Epidermal melanocyte (primary cell): ENCODE measurements at regions not wholly inside any gene's neighbourhood (a gene's known extent, or its start where the extent isn't known, plus 50 kb on each side); places are given as distances from the start of the nearest gene placed in this dataset.
"Not testable (repeated sequence)": the region's sequence is repeated elsewhere in the genome, so short reads cannot be mapped to it uniquely, and the experiment has no call there.

Experiments
- DNase-seq: peaks from one replicate; pipeline ENCODE4 v3.0.0; 2011; ENCODE audit warnings: low spot score; ENCODE audit not compliant: insufficient read length

DNA sequence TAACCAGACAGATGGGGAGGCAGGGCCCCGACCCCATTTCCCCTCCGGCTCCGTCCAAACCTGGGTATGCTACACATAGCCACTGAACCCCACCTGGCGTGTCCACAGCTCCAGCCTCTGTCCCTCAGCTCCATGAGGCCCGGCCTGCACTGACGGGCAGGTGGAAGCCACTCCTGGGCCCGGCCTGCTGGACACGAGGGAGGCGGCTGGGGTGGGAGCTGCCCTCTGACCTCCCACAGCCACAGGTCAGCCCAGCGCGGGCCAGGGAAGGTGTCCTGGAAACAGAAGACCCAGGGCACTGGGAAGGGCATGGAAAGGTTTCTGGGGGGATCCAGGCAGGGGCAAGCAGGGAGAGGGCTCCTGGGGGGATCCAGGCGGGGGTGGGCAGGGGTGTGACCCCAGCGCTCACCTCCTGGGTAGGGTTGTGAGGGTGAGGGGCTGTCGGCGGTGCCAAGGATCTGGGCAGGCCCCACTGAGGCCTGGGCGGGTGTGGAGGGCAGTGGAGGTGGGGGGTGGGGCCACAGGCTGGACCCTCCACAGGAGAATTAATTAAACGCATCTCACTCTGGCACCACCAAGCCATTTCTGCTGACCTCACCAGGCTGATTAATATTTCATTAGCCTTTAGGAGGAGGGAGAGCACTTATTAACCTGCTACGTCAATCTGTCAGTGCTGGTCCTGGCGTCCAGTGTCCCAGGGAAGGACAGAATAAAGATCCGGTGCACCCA, 108.9 kb downstream of the UNCX start:
- DNase-seq, result no peak

DNA sequence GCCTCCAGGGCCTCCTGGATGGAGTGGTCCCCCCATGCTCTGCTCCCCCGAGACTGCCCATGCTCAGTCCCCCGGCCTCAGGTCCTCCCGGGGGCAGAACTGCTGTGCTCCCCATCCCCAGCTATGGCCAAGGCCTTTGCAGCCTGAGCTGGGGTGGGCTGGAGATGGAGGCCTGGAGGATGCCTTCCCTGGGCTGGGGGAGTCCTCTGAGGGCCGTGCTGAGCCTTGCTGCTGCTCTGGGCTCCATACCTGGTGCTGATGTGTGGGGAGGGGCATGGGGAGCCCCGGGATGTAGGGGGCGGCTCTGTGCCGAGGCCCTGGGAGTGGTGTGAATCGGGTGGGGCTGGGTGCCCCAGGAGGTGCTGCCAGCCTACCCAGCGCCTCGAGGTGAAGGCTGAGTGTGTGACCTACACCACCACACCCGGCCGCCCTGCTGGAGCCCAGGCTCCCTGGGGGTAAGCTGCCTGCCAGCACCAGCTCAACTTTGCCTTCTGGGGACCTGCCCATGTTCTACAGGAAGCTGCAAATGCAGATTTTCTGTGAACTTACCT, 109.5 kb downstream of the UNCX start:
- DNase-seq, result no peak

DNA sequence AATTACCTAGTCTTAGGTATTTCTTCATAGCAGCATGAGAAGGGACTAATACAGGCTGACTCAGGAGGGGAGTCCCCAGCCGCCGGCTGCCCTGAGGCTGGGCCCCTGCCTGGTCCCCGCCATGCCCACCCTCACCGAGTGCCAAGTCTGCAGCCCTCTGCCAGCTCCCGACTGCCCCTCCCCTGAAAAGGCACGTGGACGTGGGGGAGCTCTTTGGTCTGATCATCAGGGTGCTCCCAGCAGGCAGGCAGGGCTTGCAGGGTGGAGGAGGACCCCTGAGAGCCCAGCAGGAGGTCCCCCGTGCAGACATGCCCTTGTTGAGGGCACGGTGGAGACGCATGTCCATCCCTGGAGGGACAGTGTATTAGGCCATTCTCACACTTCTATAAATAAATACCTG, 110.9 kb downstream of the UNCX start:
- no peak for DNase-seq

DNA sequence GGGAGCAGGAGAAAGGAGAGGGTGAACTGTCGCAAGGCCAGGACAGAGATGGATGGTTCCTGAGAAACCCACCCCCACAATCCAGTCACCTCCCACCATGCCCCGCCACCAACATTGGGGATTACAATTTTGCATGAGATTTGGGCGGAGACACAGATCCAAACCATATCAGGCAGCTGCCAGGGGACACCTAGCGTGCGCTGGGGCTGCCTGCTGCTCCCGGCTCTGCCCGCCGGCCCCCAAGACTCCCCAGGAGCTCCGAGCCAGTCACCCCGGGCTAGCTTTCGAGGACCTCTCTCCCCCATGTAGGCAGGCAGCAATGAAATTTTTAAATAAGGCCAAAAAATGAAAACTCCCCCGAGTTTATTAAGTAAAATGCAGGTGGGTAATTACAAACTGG, 111.7 kb downstream of the UNCX start:
- no peak for DNase-seq

DNA sequence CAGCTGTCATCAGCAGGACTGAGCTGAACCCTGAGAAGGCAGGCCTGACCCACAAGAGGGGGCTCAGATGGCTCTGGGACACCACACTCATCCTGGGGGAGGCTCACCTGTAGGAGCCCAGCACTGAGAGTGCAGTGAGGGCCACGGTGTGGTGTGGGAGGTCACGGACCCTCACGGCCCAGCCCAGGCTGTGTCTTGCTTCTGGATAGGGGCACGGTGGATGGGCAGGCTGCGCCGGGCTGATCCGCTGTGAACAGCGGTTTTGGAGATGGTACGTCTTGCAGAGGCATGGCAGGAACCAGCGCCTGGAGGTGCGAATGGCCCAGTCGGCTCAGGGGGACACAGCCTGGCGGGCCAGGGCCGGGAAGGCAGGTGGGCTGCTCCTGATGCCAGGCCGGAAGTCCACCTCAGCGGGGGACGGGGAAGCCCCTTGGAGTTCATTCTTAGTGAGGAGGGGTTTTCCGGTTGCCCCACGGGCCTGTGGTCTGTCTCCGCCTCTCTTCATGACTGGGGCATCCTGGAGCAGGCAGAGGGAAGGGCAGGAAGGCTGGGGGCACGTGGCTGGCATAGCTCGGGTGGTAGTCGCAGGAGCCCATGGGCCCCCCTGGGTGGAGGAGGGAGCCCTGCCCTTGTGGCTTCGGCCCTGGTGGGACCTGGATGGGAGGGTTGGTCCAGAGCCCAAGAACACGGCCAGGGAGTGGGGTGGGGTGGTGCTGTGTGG, 112.5 kb downstream of the UNCX start:
- DNase-seq, result no peak

DNA sequence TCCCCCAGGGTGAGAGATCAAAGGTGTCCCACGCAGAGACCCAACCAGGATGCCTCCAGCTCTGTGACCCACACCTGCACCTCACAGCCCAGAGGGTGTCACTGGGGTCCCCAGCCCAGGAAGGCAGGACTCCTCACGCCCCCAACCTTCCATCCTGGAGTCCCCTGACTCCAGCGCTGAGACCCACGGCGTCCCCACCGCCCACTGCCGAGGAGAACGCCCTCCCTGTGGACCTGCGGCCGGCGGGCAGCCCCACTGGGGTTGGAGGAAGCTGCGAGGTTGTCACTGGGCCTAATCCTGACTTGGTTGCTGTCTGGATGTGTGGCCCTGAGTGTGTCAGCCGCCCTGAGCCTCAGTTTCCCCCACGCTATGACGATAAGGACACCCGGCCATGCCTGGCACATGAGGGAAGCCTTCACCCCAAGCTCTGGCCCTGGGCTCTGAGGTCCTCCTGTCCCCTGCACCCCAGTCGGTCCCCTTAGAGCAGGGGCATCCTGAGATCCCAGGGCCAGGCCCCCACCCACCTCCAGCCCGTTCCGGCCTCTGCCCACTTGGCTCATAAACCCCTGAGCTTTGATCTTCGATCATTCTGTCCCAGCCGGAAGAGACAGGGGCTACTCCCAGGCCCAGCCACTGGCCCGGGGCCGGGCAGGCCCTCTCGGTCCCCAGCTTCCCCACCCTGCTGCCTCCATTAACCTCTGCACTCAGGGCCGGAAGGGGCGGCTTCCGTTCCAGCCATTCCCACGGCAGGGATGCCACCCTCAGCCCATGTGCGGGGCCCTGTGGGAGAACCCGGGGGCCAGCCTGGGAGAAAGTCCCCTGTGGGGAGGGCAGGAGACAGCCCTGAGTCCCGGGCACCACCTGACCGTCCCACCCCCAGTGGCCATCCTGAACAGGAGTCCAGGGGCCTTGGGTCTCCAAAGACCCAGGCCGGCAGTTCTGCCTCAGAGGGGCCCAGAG, 113.2 kb downstream of the MICALL2 start:
- no peak for DNase-seq

DNA sequence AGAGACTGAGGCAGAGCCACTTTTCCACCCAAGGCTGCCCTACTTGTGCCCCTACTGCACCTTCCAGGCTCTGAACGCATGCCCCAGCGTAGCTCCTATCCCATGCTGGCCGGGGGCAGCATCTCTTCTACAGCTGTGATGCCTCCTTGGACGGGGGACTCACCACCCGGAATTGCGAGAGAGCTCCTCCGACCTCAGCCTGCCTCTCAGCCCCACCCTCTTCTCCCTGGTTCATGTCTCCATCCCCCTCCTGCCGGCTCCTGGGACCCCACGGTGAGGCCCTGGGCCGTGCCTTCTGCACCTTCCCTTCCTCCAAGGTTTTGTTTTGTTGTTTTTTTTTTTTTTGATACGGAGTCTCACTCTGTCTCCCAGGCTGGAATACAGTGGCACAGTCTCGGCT, 112.4 kb downstream of the MICALL2 start:
- no peak for DNase-seq

DNA sequence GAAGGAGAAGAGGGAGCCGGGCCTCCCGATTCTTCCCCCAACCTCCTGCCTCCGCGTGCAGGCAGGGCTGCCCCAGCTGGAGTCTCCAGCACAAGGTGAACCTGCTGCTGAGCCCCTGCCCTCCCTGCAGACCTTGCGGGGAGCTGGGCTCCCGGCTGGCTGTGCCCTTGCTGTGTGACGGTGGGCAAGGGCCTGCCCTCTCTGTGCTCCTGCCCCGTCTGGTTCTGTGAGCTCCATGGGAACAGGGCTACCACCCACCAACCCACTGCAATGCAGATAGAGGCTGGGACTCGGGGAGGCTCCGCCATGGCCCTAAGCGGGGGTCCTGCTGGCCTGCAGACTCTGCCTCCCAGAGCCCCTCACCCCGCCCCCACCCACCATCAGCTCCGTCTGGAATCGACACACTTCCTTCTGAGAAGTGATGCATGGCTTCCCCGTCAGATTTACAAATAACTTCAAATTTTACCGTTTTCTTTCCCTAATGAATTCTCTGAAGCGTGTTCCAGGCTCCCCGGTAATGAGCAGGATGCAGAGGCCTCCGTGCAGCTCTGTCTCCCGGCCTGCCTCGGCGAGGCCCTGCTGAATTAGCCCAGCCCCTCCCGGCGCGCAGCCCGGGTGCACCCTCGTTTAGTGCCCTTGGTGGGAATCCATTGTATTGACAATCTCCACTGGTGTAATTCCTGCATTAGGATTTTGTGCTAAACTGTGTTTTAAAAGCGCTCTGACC, 111.0 kb downstream of the MICALL2 start:
- no peak for DNase-seq

DNA sequence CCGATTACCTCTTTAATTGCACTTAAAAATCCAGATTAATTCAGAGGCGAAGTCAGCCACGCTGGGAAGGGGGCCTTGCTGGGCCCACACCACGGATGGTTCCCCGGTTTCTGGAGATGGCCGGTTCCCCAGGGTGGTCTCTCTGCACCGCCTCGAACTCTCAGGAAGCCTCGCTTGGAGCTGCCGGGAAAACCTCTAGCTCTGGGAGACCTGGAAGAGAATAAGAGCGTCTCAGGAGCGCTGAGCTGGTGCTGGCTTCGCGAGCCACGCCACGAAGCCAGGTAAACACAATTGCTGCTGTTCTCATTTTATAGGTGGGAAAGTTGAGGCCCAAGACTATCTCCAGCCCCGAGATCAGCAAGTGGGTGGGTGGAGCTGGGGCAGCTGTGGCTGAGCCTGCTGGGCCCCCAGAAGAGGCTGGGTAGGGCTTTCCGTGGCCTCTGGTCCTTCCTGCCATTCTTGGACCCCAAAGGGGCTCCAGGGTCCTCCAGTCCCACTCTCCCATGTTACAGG, 110.4 kb downstream of the MICALL2 start:
- no peak for DNase-seq

DNA sequence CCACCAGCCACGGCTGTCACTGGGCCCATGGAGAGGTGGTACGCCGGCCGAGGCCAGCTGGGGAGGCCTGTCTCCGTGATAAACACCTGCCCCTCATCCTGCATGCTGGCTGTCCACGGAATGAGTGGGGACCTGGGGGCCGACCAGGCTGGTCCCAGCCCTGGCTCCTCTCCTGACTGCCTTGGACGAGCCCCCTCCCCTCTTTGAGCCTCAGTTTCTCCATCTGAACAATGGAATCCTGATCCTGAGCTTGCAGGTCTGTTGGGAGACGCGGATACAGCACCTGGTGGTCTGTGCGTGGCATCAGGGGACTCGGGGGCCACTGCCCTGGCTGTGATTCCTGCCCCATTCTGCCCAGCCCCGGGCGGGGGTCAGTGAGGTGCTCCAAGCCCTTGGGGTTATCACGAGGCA, 109.9 kb downstream of the MICALL2 start:
- no peak for DNase-seq

DNA sequence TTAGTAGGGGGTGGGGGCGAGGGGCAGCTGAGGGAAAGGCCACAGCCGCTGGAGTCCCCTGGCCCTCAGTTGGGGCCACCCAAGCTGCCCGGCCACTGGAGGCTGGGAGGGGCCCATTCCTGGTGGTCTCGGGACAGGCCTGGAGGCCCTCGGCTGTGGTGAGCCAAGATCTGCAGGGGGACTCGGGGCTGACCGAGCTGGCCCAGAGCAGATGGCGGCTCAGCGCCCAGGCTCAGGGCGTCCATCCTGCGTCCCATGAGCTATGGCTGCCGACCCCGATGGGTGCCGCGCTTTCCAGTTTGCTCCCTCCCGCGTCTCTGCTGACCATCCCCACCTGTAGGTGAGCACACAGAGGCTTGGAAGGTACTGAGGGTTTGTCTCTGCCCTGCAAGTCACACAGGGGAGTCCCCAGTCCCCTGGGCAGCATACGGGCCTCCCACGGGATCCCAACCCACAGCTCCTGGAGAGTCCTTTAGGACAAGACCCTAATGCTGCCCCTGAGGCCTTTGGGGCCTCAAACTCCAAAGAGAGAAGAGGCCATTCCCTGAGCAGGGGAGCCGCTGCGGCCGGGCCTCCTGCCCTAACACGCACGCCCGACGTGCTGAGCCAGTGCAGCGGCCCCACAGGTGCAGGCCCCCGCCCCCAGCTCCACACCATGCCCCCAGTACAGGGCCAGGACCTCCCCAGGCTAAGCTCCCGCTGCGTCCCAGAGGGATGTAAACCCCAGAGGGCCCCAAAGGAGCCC, 107.2 kb downstream of the MICALL2 start:
- DNase-seq, result no peak

DNA sequence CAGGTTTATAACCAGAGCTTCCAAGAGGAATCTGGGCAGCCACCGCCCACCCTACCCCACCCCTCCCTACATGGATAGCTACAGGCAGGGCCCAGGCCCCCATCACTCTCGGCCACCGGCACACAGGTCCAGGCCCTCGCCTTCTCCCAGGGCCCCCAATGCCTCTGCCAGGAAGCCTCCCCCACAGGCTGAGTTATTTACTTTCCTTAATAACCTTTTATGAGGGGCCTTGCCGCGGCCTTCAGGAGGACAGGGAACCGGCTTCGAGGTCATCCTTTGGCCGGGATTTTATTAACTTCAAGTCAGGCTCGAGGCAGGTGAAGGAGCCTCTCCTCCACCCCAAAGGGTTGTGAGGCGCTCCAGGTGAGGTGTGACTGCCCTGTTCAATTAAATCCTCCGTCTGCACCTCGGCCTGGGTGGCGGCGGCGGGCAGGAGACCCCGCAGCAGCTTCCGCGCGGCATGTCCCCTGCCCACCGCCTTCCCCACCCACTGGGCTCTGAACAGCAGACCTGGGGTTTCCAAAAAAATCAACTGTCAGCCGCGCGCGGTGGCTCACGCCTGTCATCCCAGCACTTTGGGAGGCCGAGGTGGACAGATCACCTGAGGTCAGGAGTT, 106.5 kb downstream of the MICALL2 start:
- DNase-seq, result no peak

DNA sequence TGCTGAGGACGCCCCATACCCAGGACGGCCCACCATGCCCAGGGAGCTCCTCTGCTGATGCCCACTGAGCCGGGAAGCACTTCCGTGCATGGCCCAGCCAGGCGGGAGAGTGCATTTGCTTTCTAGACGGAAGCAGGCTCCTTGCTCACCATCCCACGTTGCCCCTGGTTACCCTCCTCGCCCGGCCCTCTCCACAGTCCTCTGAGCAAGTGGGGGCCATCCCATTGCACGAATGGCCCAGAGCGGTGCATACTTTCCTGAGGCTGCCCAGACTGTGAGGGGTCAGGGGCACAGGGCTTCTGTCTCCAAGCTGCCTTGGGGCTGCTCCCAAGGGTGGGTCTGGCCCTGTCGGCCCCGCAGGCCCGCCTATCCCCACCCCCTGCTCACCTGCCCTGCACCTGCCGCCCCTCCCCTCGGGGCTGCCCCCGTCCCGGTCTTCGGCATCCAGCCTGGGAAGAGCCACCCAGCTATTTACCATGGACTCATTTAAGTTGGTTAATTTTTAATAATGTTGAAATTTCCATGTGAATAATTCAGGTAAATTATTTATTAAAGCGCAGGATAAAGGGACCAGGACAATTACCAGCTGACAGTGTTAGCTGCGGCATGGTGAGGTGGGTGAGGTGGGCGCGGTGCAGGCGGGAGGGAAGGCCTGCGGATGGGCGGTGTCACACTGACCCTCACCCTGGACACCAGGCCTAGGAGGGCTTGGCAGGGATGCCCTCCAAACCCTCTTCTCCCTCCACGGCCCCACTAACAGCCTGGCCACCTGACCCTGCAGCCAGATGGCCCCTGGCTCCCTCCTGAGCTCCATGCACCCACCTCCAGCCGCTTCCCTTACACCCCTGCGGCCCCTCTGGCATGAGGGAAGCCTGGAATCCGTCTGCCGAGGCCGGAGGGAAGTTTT, 104.4 kb downstream of the MICALL2 start:
- no peak for DNase-seq

DNA sequence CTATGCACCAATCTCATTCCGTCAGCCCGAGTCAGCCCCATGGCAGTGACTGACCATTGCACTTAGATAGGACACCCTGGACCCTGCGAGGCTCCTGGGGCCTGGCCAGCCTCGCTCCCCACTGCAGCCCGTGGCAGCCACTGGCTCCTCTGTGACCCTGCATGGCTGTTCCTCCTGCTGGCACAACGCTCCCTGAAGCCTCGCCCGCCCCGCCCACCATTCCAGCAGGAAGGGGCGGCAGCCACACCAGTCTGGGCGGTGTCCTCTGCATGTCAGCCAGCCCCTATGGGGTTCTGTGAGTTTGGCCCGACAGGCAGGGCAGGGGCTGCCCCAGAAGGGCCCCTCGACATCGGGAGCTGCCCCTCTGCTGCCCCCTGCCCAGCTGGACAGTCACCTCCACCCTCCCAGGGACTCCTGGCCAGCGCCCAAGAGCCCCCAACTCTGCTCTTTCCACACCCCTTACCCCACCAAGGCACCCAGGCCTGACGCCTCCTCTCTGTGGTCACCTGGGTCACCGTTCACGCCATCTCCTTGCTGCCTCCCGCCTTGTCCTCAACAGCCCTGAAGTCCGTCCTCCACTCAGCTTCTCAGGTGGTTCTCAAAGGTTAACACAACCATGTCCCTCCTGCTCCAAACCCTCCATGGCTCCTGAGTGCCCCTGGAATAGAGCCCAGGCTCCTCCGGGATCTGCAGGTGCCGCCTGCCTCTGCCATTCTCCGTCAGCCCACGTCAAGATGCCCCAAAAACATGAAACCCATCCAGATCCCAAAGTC, 103.5 kb downstream of the MICALL2 start:
- no peak for DNase-seq

DNA sequence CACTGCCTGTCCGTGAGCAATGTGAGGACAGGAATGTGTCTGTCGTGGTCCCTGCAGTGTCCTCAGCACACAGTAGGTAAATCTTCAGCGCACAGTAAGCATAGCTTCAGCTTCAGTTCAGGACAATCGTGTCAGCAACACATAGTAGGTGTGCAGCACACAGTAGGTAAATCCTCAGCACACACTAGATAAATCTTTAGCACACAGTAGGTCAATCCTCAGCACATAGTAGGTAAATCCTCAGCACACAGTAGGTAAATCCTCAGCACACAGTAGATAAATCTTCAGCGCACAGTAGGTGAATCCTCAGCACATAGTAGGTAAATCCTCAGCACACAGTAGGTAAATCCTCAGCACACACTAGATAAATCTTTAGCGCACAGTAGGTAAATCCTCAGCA, 102.4 kb downstream of the MICALL2 start:
- DNase-seq, result not testable (repeated sequence)

DNA sequence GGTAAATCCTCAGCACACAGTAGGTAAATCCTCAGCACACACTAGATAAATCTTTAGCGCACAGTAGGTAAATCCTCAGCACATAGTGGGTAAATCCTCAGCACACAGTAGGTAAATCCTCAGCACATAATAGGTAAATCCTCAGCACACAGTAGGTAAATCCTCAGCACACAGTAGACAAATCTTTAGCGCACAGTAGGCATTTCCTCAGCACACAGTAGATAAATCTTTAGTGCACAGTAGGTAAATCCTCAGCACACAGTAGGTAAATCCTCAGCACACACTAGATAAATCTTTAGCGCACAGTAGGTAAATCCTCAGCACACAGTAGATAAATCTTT, 102.0 kb downstream of the MICALL2 start:
- DNase-seq, result not testable (repeated sequence)

DNA sequence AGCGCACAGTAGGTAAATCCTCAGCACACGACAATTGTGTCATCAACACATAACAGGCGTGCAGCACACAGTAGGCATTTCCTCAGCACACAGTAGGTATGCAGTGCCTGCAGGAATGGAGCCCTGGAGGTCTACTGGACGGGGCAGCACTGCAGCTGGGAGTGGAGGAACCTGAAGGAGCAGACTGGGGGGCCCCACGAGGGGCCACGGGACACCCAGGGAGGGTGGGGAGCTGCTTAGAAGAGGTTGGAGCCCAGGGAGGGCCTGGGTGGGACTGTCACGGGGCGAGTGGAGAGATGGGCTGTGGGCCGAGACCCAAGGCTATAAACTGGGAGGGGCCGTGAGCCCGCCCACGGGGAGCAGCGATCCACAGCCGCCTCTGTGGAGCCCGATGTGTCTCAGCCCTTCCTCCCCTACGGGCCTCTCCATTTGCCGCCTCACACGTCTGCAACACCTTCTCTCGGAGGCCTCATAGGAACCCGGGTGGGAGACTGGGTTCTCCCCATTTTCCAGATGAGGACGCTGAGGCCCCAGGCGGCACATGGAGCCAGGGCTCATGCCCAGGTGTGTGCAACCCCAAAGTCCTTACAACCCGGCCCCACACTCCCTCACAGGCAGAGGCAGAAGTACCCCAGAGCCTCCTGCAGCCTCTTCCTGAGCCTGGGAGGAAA, 101.5 kb downstream of the MICALL2 start:
- DNase-seq, result no peak
